ENCODE measurements at regions not wholly inside any gene's neighbourhood (a gene's known extent, or its start where the extent isn't known, plus 50 kb on each side); places are given as distances from the start of the nearest gene placed in this dataset.

- no peak for DNase-seq
- in situ Hi-C loops (cut with HindIII; ENCODE audit: low pct_ligation_motif_present, low pct_unique_long_range_greater_than_20kb, low sequenced_read_pairs), result no loop called here
These were observed 94.4 kb downstream of the FAM76B start for GRCh38 chr11:95695181-95695580.

DNA sequence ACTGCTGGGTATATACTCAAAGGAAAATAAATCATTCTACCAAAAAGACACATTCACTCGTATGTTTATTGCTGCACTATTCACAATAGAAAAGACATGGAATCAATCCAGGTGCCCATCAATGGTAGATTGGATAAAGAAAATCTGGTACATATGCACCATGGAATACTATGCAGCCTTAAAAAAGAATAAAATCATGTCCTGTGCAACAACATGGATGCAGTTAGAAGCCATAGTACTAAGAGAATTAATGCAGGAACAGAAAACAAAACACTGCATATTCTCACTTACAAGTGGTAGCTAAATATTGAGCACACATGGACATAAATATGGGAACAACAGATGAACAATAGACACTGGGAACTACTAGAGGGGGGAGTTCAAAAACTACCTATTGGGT, 96.3 kb downstream of the FAM76B start:
- in situ Hi-C loops (cut with HindIII; ENCODE audit: low pct_ligation_motif_present, low pct_unique_long_range_greater_than_20kb, low sequenced_read_pairs), result no loop called here
- DNase-seq, result no peak

DNA sequence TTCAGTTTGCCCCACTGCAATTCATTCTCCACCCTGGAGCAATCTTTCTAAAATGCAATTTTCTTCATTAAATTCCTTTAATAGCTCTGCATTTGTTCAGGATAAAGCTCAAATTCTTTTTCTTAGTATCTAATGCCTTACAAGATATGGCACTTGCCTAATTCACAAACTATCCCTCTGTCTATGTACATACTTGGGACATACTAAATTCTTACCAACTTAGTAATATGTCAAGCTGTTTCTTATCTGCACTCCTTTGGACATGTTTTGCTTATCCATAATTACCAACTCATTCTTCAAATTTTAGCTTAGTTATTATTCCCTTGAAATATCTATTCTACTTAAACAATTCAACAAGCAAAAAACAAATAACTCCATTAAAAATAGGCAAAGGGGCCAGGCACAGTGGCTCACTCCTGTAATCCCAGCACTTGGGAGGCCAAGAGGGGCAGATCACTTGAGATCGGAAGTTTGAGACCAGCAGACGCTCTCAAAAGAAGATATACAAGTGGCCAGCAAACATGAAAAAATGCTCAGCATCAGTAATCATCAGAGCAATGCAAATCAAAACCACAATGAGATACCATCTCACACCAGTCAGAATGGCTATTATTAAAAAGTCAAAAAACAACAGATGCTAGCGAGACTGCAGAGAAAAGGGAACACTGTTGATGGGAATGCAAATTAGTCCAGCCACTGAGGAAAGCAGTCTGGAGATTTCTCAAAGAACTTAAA, 96.9 kb downstream of the FAM76B start:
- in situ Hi-C loops (cut with HindIII; ENCODE audit: low pct_ligation_motif_present, low pct_unique_long_range_greater_than_20kb, low sequenced_read_pairs), result no loop called here
- DNase-seq, result no peak

- no peak for DNase-seq
- in situ Hi-C loops (cut with HindIII; ENCODE audit: low pct_ligation_motif_present, low pct_unique_long_range_greater_than_20kb, low sequenced_read_pairs), result no loop called here
These were observed 99.5 kb downstream of the FAM76B start for GRCh38 chr11:95690100-95690499.

DNA sequence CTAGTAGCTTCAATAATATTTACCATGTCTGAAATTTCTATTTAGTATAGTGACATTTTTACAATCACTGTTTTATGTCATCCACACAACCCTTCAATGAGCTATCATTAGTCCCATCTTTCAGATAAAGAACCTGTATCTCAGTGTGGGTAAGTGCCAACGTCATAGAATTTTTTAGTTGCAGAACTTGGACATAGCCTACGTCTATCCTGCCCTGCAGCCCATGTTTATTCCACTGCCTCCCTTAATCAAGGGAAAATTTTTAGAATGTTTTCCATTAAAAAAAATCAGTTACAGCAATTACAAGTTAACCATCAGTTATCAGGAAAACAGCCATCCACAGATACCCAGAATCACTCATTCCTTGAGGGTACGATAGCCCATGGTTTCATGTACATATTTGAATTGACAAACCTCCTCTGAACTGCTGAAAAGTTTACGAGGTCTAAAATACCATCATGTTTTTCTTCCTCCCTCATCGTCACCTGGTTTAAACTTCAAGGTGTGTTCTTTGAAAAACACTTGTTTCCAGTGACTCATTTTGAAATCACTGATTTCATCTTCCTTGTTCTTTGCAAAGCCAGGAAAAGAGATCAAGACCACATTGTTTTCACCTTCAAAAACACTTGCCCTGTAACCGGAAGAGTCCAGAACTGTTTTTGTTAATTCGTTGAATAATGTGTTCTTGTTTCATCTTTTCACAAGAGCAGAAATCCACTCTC, 100.9 kb downstream of the FAM76B start:
- no peak for DNase-seq
- in situ Hi-C loops (cut with HindIII; ENCODE audit: low pct_ligation_motif_present, low pct_unique_long_range_greater_than_20kb, low sequenced_read_pairs), result no loop called here

- in situ Hi-C loops (cut with HindIII; ENCODE audit: low pct_ligation_motif_present, low pct_unique_long_range_greater_than_20kb, low sequenced_read_pairs), result no loop called here
- DNase-seq, result no peak
These were observed 101.6 kb downstream of the FAM76B start for GRCh38 chr11:95688015-95688414.

DNA sequence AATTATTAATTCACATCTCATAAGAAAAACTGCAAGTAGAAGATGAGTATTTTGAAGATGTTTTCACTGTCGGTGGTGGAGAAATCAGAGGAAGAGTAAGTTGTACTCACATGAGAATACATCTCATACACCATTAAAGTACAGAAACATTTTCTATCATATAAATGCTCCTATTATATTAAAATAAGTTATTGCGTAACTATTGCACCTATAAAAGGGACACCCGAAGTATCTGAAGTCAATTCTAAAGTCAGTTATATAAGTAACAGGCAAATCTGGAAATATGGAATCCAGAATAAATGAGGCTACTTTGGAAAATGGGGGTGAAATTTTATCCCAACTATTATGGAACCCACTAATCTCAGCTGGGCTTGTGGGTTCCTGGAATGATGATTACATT, 103.3 kb downstream of the FAM76B start:
- in situ Hi-C loops (cut with HindIII; ENCODE audit: low pct_ligation_motif_present, low pct_unique_long_range_greater_than_20kb, low sequenced_read_pairs), result no loop called here
- no peak for DNase-seq

GRCh38 chr11:95684701-95685100, 104.9 kb downstream of the FAM76B start:
- in situ Hi-C loops (cut with HindIII; ENCODE audit: low pct_ligation_motif_present, low pct_unique_long_range_greater_than_20kb, low sequenced_read_pairs), result no loop called here
- DNase-seq, result no peak

DNA sequence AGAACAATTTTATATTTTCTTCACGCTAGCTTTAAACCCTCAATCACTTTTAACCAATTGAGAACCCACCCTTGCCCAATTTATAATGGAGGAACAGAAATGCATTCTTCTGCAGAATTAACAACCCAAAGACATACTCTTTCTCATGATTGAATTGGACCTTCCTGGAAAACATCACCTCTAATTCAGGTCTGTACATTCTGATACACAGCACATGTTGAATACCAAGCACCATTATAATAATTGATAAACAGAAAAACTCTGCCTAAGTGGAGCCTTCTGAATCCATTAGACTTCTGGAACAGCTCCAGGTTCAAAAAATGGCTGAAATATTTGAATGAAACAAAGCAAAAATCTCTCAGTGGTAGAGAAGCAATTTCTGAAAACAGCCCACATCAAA, 105.4 kb downstream of the FAM76B start:
- DNase-seq, result no peak
- in situ Hi-C loops (cut with HindIII; ENCODE audit: low pct_ligation_motif_present, low pct_unique_long_range_greater_than_20kb, low sequenced_read_pairs), result no loop called here

- in situ Hi-C loops (cut with HindIII; ENCODE audit: low pct_ligation_motif_present, low pct_unique_long_range_greater_than_20kb, low sequenced_read_pairs), result no loop called here
- DNase-seq, result no peak
These were observed 107.0 kb downstream of the FAM76B start for GRCh38 chr11:95682552-95682951.

- in situ Hi-C loops (cut with HindIII; ENCODE audit: low pct_ligation_motif_present, low pct_unique_long_range_greater_than_20kb, low sequenced_read_pairs), result no loop called here
These were observed 109.2 kb downstream of the FAM76B start for GRCh38 chr11:95680169-95680929.

DNA sequence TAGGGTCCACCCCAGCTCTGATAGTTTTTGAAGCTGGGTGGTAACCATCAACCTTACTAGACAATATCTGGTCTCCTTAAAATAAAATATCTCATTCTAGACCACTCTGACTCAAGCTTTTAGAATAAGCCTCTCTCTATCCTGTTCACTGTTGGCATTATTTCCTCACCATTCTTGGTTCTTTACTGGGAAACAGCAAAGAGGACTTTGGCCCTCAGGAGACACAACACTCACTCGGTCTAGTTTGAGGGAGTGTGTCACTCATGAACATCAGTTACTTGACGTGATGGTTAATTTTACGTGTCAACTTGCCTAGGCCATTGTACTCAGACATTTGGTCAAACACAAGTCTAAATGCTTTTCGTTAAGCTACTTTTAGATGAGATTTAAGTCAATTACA, 110.6 kb downstream of the FAM76B start:
- no peak for DNase-seq
- in situ Hi-C loops (cut with HindIII; ENCODE audit: low pct_ligation_motif_present, low pct_unique_long_range_greater_than_20kb, low sequenced_read_pairs), result no loop called here

More at GRCh38 chr11:95680169-95680929, 109.2 kb downstream of the FAM76B start:
- no peak for DNase-seq

- in situ Hi-C loops (cut with HindIII; ENCODE audit: low pct_ligation_motif_present, low pct_unique_long_range_greater_than_20kb, low sequenced_read_pairs), result no loop called here
- DNase-seq, result no peak
These were observed 113.3 kb downstream of the FAM76B start for GRCh38 chr11:95676308-95676707.

DNA sequence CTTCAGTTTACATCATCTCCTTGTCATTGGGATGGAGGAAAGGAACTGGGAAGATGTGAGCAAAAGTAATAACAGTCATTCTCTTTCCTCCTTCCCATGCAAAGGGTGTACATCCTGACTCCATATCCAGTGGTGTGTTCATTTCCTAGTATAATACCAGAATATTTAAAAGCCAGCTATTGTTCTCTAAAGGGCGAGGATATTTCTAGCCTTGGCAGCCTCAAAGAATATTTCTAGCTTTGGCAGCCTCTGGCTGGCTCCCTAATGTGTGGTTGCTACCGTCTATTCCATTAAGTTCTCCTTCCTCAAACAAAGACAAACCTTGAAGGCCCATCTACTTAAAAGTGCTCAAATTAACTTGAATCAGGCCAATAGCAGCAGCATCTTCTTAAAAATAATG, 114.0 kb downstream of the FAM76B start:
- DNase-seq, result no peak
- in situ Hi-C loops (cut with HindIII; ENCODE audit: low pct_ligation_motif_present, low pct_unique_long_range_greater_than_20kb, low sequenced_read_pairs), result no loop called here

- DNase-seq, result no peak
- in situ Hi-C loops (cut with HindIII; ENCODE audit: low pct_ligation_motif_present, low pct_unique_long_range_greater_than_20kb, low sequenced_read_pairs), result no loop called here
These were observed 114.8 kb downstream of the FAM76B start for GRCh38 chr11:95674657-95675358.

GRCh38 chr11:95671768-95672167, 117.8 kb downstream of the FAM76B start:
- in situ Hi-C loops (cut with HindIII; ENCODE audit: low pct_ligation_motif_present, low pct_unique_long_range_greater_than_20kb, low sequenced_read_pairs), result no loop called here
- DNase-seq, result no peak

- in situ Hi-C loops (cut with HindIII; ENCODE audit: low pct_ligation_motif_present, low pct_unique_long_range_greater_than_20kb, low sequenced_read_pairs), result no loop called here
- DNase-seq, result no peak
These were observed 121.5 kb downstream of the FAM76B start for GRCh38 chr11:95668131-95668530.

DNA sequence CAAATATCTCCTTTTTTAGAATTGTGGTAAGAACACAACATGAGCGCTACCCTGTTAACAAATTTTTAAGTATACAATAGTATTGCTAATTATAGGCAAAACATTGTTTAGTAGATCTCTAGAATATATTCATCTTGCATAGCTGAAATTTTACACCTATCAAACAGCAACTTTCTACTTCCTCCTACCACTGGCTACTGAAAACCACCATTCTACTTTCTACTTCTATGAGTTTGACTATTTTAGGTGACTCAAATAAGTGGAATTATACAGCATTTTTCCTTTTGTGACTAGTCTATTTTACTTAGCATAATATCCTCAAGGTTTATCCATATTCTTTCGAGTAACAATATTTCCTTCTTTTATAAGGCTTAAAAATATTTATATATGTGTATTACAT, 128.4 kb downstream of the FAM76B start:
- in situ Hi-C loops (cut with HindIII; ENCODE audit: low pct_ligation_motif_present, low pct_unique_long_range_greater_than_20kb, low sequenced_read_pairs), result no loop called here
- no peak for DNase-seq

GRCh38 chr11:95660038-95660437, 129.5 kb downstream of the FAM76B start:
- no peak for DNase-seq
- in situ Hi-C loops (cut with HindIII; ENCODE audit: low pct_ligation_motif_present, low pct_unique_long_range_greater_than_20kb, low sequenced_read_pairs), result no loop called here

Data from ACHN (cell line).